ENCODE measurements at regions not wholly inside any gene's neighbourhood (a gene's known extent, or its start where the extent isn't known, plus 50 kb on each side); places are given as distances from the start of the nearest gene placed in this dataset.

GRCh38 chr20:34180460-34181120 is 60.6 kb upstream of the ASIP start:
- H3K27ac ChIP-seq = peak overlapping the region; percentile 58
- peak overlapping the region; percentile 5; the same call in 1 of the 2 replicates for H3K4me2 ChIP-seq
- H2AFZ ChIP-seq = no peak overlapping the region
- no TSS peak for BruUV-seq (replicated peaks)
- intact Hi-C loops (cut with micrococcal nuclease; ENCODE audit: unreplicated experiment) = no loop called here
- CTCF ChIA-PET = interaction anchor here (0.7 to 1.2 kb wide), 2 partner anchors 10 to 709 kb away, joined by 4 to 8 read pairs; no protein-coding TSS in a partner anchor
- peaks cover 27% of the 10 kb centered on the region; the same call in 1 of the 2 replicates for H3K4me1 ChIP-seq (replicated peaks; ENCODE audit: insufficient read depth)
- no peak overlapping the region for H3K4me3 ChIP-seq
- TF ChIP-seq EZH2 (IDR thresholded peaks at IDR 0.05; ENCODE audit: low read depth) = no peak
- TF ChIP-seq, protein P1, sequence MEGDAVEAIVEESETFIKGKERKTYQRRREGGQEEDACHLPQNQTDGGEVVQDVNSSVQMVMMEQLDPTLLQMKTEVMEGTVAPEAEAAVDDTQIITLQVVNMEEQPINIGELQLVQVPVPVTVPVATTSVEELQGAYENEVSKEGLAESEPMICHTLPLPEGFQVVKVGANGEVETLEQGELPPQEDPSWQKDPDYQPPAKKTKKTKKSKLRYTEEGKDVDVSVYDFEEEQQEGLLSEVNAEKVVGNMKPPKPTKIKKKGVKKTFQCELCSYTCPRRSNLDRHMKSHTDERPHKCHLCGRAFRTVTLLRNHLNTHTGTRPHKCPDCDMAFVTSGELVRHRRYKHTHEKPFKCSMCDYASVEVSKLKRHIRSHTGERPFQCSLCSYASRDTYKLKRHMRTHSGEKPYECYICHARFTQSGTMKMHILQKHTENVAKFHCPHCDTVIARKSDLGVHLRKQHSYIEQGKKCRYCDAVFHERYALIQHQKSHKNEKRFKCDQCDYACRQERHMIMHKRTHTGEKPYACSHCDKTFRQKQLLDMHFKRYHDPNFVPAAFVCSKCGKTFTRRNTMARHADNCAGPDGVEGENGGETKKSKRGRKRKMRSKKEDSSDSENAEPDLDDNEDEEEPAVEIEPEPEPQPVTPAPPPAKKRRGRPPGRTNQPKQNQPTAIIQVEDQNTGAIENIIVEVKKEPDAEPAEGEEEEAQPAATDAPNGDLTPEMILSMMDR (conservative IDR thresholded peaks at IDR 0.05) = no peak
- H3K9me3 ChIP-seq (ENCODE audit: insufficient read depth, low read depth) = no peaks in the 10 kb centered on the region
- H3K79me2 ChIP-seq (ENCODE audit: low read depth) = no peaks in the 10 kb centered on the region
- H3K9me2 ChIP-seq (ENCODE audit: insufficient read depth) = no peaks in the 10 kb centered on the region
- peak; percentile 76 for DNase-seq
- POLR2A ChIA-PET (ENCODE audit: unreplicated experiment) = interaction anchor here (0.7 kb wide), 2 partner anchors 15 to 419 kb away, joined by 10 to 23 read pairs; no protein-coding TSS in a partner anchor
- no peaks in the 10 kb centered on the region for H3K36me3 ChIP-seq (ENCODE audit: low read depth)
- peaks cover 2% of the 10 kb centered on the region; the same call in 1 of the 2 replicates for H3K27me3 ChIP-seq (ENCODE audit: insufficient read depth, low read depth)
- peaks cover 15% of the 10 kb centered on the region; the same call in 1 of the 2 replicates for H3F3A ChIP-seq (ENCODE audit: insufficient read depth, low read depth)
- H4K20me1 ChIP-seq (ENCODE audit: insufficient read depth) = no peaks in the 10 kb centered on the region

- ChIA-PET CTCF (interaction anchor here (0.6 to 0.7 kb wide), 2 partner anchors 389 to 710 kb away, joined by 3 to 8 read pairs; no protein-coding TSS in a partner anchor), POLR2A (ENCODE audit: unreplicated experiment) (interaction anchor here (0.6 to 0.7 kb wide), 2 partner anchors 69 to 418 kb away, joined by 3 to 23 read pairs; partner anchors contain the start of gene EIF2S2)
- Histone ChIP-seq H3F3A (ENCODE audit: insufficient read depth, low read depth) (peaks cover 15% of the 10 kb centered on the region; the same call in 1 of the 2 replicates), H3K4me2 (peak overlapping the region; percentile 5; the same call in 1 of the 2 replicates), H3K27ac (no peak overlapping the region), H3K9me3 (ENCODE audit: insufficient read depth, low read depth) (no peaks in the 10 kb centered on the region), H4K20me1 (ENCODE audit: insufficient read depth) (no peaks in the 10 kb centered on the region), H3K36me3 (ENCODE audit: low read depth) (no peaks in the 10 kb centered on the region), H3K4me3 (no peak overlapping the region), H3K27me3 (ENCODE audit: insufficient read depth, low read depth) (peaks cover 7% of the 10 kb centered on the region; the same call in 1 of the 2 replicates), H3K79me2 (ENCODE audit: low read depth) (no peaks in the 10 kb centered on the region), H3K4me1 (replicated peaks; ENCODE audit: insufficient read depth) (peaks cover 27% of the 10 kb centered on the region; the same call in 1 of the 2 replicates), H2AFZ (no peak overlapping the region), H3K9me2 (ENCODE audit: insufficient read depth) (no peaks in the 10 kb centered on the region)
- no peak for DNase-seq
- intact Hi-C loops (cut with micrococcal nuclease; ENCODE audit: unreplicated experiment) = no loop called here
- TF ChIP-seq, protein P1 (conservative IDR thresholded peaks at IDR 0.05) = no peak
- no peak for TF ChIP-seq EZH2 (IDR thresholded peaks at IDR 0.05; ENCODE audit: low read depth)
- no TSS peak for BruUV-seq (replicated peaks)
Measured at GRCh38 chr20:34181484-34181883, 59.7 kb upstream of the ASIP start.

DNA sequence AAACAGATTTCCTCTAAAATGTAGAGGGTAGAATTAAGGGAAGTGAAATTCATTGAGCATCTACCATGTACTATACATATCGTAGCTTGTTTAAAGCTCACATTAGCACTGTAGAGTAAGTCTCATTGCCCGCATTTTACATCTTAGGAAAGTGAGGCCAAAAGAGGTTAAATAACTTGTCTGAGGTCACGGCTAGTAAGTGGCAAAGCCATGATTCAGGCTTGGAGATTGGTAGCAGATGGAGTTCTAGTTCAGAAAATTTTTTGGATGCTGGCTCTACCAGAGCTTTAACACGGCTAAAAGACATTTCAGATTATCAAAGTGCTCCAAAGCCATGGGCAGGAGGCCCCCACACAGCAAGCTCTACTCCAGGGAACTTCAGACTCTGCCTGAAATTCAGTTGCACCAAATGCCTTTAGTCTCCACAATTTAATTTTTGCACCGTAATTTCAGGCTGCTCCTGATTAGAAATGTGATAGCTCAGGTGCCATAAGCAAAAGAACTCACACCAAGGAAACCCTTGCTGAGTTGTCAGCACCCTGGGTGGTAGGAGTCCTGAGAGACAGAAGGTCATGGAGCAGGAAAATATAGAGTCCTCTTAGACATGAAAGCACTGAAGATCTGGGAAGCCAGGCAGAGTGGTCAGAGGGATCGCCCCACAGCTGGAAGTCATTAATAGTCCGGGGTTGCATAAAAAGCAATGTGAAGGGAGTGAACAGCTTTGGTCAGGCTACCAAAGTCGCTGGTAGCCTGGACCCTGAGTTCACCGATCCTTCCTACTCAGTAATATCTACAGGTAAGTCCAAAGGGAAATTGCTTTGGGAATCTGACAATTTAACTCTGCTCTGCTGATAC is 55.2 kb upstream of the ASIP start:
- Histone ChIP-seq H2AFZ (no peak overlapping the region), H3K4me3 (no peak overlapping the region), H3K9me3 (ENCODE audit: insufficient read depth, low read depth) (no peaks in the 10 kb centered on the region), H3K9me2 (ENCODE audit: insufficient read depth) (no peaks in the 10 kb centered on the region), H3K36me3 (ENCODE audit: low read depth) (no peaks in the 10 kb centered on the region), H3K4me2 (no peak overlapping the region), H3K27ac (no peak overlapping the region), H3K79me2 (ENCODE audit: low read depth) (no peaks in the 10 kb centered on the region), H3K4me1 (replicated peaks; ENCODE audit: insufficient read depth) (peaks cover 10% of the 10 kb centered on the region; the same call in 1 of the 2 replicates), H3F3A (ENCODE audit: insufficient read depth, low read depth) (peaks cover 3% of the 10 kb centered on the region; the same call in 1 of the 2 replicates), H3K27me3 (ENCODE audit: insufficient read depth, low read depth) (peaks cover 11% of the 10 kb centered on the region; the same call in 1 of the 2 replicates), H4K20me1 (ENCODE audit: insufficient read depth) (no peaks in the 10 kb centered on the region)
- CTCF ChIA-PET = no interaction called here
- intact Hi-C loops (cut with micrococcal nuclease; ENCODE audit: unreplicated experiment) = no loop called here
- DNase-seq = no peak
- POLR2A ChIA-PET (ENCODE audit: unreplicated experiment) = interaction anchor here (0.8 kb wide), 1 partner anchor 496 kb away, joined by 5 read pairs; no protein-coding TSS in a partner anchor
- no TSS peak for BruUV-seq (replicated peaks)
- TF ChIP-seq, protein P1 (conservative IDR thresholded peaks at IDR 0.05) = no peak

Measured in PC-9 (cell line).